HEK293T (cell line): ENCODE measurements at regions not wholly inside any gene's neighbourhood (a gene's known extent, or its start where the extent isn't known, plus 50 kb on each side); places are given as distances from the start of the nearest gene placed in this dataset.

Experiments used
- CTBP1 ChIP-seq: fragments of 450-650 bp; IDR thresholded peaks from 2 replicates; pipeline ENCODE4 v1.6.1; 2016; ENCODE audit warnings: borderline replicate concordance
- FOXA1 ChIP-seq: fragments of 450-650 bp; IDR thresholded peaks from 2 replicates; pipeline ENCODE4 v1.6.1; 2016; ENCODE audit warnings: mild to moderate bottlenecking
- FOXK2 ChIP-seq: fragments of 450-650 bp; IDR thresholded peaks from 2 replicates; pipeline ENCODE4 v1.6.1; 2016; ENCODE audit warnings: mild to moderate bottlenecking
- FOXM1 ChIP-seq: fragments of 450-650 bp; IDR thresholded peaks from 2 replicates; pipeline ENCODE4 v1.6.1; 2017; ENCODE audit warnings: mild to moderate bottlenecking, borderline replicate concordance
- L3MBTL2 ChIP-seq: fragments of 450-650 bp; conservative IDR thresholded peaks from 2 replicates; pipeline ENCODE4 v1.6.1; 2016; ENCODE audit warnings: mild to moderate bottlenecking
- LEF1 ChIP-seq: fragments of 450-650 bp; IDR thresholded peaks from 2 replicates; pipeline ENCODE4 v1.6.1; 2017; ENCODE audit warnings: mild to moderate bottlenecking, borderline replicate concordance
- SP1 ChIP-seq: fragments of 450-650 bp; IDR thresholded peaks from 2 replicates; pipeline ENCODE4 v1.6.1; 2017
- SUZ12 ChIP-seq: fragments of 450-650 bp; IDR thresholded peaks from 2 replicates; pipeline ENCODE4 v1.6.1; 2016; ENCODE audit warnings: mild to moderate bottlenecking
- TF ChIP-seq, protein P1 (sequence below): fragments of 450-650 bp; IDR thresholded peaks from 2 replicates; pipeline ENCODE4 v1.6.1; 2016

DNA sequence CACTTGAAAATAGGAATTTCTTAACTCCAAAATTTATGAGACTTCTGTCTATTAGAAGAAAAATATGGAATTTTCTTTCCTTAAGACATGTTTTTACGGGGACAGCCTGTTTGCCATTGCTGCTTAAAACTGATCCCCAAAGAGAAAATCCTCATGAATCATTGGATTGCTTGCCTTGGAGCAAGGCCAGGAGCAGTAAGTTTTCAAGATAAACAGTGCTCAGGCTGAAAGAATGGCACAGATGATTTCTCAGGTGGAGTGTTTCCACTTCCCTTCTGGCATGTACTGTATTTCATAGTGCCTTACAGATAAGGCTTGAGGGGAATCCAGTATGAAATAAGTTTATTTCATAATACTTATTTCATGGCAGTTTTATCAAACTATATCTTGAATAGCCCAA, 74.3 kb upstream of the MMADHC start:
- TF ChIP-seq FOXA1 (no peak), LEF1 (no peak), L3MBTL2 (no peak), CTBP1 (no peak), FOXK2 (no peak), SP1 (no peak), FOXM1 (no peak), SUZ12 (no peak)
- TF ChIP-seq, protein P1, sequence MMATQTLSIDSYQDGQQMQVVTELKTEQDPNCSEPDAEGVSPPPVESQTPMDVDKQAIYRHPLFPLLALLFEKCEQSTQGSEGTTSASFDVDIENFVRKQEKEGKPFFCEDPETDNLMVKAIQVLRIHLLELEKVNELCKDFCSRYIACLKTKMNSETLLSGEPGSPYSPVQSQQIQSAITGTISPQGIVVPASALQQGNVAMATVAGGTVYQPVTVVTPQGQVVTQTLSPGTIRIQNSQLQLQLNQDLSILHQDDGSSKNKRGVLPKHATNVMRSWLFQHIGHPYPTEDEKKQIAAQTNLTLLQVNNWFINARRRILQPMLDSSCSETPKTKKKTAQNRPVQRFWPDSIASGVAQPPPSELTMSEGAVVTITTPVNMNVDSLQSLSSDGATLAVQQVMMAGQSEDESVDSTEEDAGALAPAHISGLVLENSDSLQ: no peak
